Kidney (tissue), 13 donors: ENCODE measurements at regions not wholly inside any gene's neighbourhood (a gene's known extent, or its start where the extent isn't known, plus 50 kb on each side); places are given as distances from the start of the nearest gene placed in this dataset.
A peak's percentile ranks its signal among the peaks of the same experiment; 100 is the strongest.

ENCODE experiments used
- DNase-seq, 5 donors: peaks; one replicate each; pipeline ENCODE4 v3.0.0-alpha.2; 2013 to 2020
- FAIRE-seq: peaks from 2 replicates; lab custom pipeline; 2012; peaks lifted over from hg19 to GRCh38; lab: Jason Lieb, UNC
- H3K27ac ChIP-seq, 2 donors: one replicate each; pipeline ENCODE4 v1.7.0; 2013; ENCODE audit warnings: low read depth in 2 of 2, low read length in 2 of 2, inconsistent platforms in 1 of 2
- H3K27me3 ChIP-seq: one replicate; pipeline ENCODE4 v1.7.1; 2013; ENCODE audit warnings: low read length, inconsistent platforms; ENCODE audit not compliant: control insufficient read depth, insufficient read depth
- H3K36me3 ChIP-seq, 3 donors: one replicate each; pipeline versions ENCODE4 v1.7.0 to v1.7.1; 2013; ENCODE audit warnings: low read length in 3 of 3, control low read depth in 1 of 3, inconsistent platforms in 1 of 3; ENCODE audit not compliant: insufficient read depth in 3 of 3, control insufficient read depth in 2 of 3
- H3K4me1 ChIP-seq, 3 donors: one replicate each; pipeline versions ENCODE4 v1.7.0 to v1.7.1; 2013; ENCODE audit warnings: low read length in 3 of 3, inconsistent platforms in 1 of 3, low read depth in 1 of 3; ENCODE audit not compliant: control insufficient read depth in 2 of 3, insufficient read depth in 2 of 3
- H3K4me3 ChIP-seq, 3 donors: one replicate each; pipeline versions ENCODE4 v1.7.0 to v1.8.1; 2013; ENCODE audit warnings: low read length in 3 of 3, control low read depth in 1 of 3, inconsistent platforms in 1 of 3
- H3K9ac ChIP-seq, 3 donors: one replicate each; pipeline versions ENCODE4 v1.7.0 to v1.7.1; 2013; ENCODE audit warnings: low read length in 3 of 3, control low read depth in 1 of 3, inconsistent platforms in 1 of 3
- H3K9me3 ChIP-seq, 3 donors: one replicate each; pipeline versions ENCODE4 v1.7.0 to v1.7.1; 2013; ENCODE audit warnings: low read length in 3 of 3, control low read depth in 1 of 3, inconsistent platforms in 1 of 3; ENCODE audit not compliant: control insufficient read depth in 2 of 3, insufficient read depth in 1 of 3
- intact Hi-C: fragments of 100-400 bp; cut with DNase I; formaldehyde crosslinking; loops from one replicate; pipeline ENCODE4 v1.11.1; 2022
- TF ChIP-seq, protein P1 (sequence below): IDR thresholded peaks from 3 replicates; pipeline ENCODE4 v1.5.1; 2012; ENCODE audit warnings: mild to moderate bottlenecking, moderate library complexity, borderline replicate concordance; ENCODE audit not compliant: insufficient read depth; ENCODE audit errors: extremely low read depth
- donor health status: control.
- donor health status: control.
- donor health status: control.
- donor health status: control.
- donor health status: control.
- donor health status: DM: yes; HTN: yes; CAD: no.
- donor health status: Normal renal cell carcinoma (clear cell type).

DNA sequence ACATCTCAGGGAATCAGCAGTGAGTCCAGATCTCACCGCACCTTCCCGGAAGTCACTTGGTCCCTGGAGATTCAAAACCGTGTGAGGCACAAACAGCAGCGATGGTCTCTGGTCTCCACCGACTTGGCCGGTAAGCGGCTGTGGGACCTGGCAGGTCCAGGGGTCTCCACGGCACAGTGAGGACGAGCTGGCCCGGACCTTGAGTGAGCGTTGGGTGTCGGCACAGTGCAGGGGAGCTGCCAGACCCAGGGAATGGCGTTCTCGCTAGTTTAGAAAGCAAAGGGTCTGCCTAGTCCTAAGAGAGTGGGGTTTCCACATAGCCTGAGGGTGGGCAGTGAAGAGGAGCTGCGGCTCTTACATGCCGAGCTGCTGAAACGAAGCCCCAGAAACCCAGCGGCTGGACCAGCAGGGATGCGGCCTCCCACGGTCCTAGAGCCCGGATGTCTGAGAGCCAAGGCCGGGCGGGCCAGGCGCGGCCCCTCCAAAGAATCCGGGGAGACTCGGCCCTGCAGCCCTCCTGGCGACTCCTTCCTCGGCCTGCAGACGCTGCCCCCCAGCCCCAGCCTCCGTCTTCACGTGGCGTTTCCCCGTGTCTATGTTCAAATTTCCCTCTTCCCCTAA is 185.0 kb downstream of the ERMARD start:
- H3K9ac ChIP-seq = no peak overlapping the region
- intact Hi-C loops = no loop called here
- H3K27ac ChIP-seq = no peak overlapping the region
- FAIRE-seq (no peak), DNase-seq (peak in 1 of 5 donors; percentile 35)
- H3K9me3 ChIP-seq = no peaks in the 10 kb centered on the region
- peaks cover 0 to 11% (median 6%) of the 10 kb centered on the region in 3 donors for H3K4me1 ChIP-seq
- no peaks in the 10 kb centered on the region for H3K36me3 ChIP-seq
- no peaks in the 10 kb centered on the region for H3K27me3 ChIP-seq
- TF ChIP-seq, protein P1, sequence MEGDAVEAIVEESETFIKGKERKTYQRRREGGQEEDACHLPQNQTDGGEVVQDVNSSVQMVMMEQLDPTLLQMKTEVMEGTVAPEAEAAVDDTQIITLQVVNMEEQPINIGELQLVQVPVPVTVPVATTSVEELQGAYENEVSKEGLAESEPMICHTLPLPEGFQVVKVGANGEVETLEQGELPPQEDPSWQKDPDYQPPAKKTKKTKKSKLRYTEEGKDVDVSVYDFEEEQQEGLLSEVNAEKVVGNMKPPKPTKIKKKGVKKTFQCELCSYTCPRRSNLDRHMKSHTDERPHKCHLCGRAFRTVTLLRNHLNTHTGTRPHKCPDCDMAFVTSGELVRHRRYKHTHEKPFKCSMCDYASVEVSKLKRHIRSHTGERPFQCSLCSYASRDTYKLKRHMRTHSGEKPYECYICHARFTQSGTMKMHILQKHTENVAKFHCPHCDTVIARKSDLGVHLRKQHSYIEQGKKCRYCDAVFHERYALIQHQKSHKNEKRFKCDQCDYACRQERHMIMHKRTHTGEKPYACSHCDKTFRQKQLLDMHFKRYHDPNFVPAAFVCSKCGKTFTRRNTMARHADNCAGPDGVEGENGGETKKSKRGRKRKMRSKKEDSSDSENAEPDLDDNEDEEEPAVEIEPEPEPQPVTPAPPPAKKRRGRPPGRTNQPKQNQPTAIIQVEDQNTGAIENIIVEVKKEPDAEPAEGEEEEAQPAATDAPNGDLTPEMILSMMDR = no peak
- no peak overlapping the region for H3K4me3 ChIP-seq

DNA sequence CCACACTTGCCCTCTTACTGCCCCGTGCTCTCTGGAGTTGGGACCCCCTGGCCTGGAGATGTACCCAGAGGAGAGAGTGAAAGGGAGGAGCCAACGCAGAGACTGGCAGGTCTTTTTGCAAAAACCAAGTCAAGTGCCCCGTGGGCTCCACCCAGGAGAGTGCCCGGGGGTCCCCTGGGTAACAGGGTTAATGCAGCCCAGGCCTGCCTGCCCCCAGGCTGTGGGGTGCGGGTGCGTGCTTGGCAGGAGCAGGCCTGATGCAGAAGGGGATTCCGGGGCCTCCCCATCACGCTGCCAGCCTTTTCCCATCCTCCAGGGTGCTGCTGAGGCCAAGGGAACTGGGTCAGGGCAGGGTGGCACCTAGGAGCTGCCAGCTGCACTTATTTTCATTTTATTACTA is 184.4 kb downstream of the ERMARD start:
- no peak overlapping the region for H3K9ac ChIP-seq
- H3K4me3 ChIP-seq = no peak overlapping the region
- H3K4me1 ChIP-seq = peaks cover 0 to 11% (median 6%) of the 10 kb centered on the region in 3 donors
- no peaks in the 10 kb centered on the region for H3K27me3 ChIP-seq
- TF ChIP-seq, protein P1 = no peak
- no peaks in the 10 kb centered on the region for H3K36me3 ChIP-seq
- no peaks in the 10 kb centered on the region for H3K9me3 ChIP-seq
- FAIRE-seq (no peak), DNase-seq (no peak)
- intact Hi-C loops = no loop called here
- no peak overlapping the region for H3K27ac ChIP-seq

DNA sequence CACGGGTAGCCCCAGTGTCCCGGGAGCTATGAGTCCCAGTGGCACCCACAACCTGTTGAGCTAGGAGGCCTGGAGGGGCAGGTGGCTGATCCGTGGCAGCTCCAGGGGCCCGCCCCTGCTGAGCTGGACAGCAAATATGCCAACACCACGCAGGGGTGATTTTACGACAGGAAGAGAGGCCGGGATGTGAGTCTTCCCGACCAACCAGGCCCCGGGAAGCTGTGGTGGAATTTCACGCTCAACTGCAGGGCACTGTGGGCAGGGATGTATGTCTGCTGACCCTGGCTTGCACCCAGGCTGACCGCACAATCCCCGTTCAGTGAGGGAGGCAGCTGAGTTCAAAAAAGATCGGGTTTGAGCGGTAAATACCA is 183.9 kb downstream of the ERMARD start:
- Histone ChIP-seq H3K36me3 (no peaks in the 10 kb centered on the region), H3K9ac (no peak overlapping the region), H3K27me3 (no peaks in the 10 kb centered on the region), H3K9me3 (no peaks in the 10 kb centered on the region), H3K4me3 (no peak overlapping the region), H3K4me1 (peaks cover 0 to 11% (median 6%) of the 10 kb centered on the region in 3 donors), H3K27ac (no peak overlapping the region)
- FAIRE-seq (no peak), DNase-seq (peak; percentile 90 to 94 (median 91))
- intact Hi-C loops = no loop called here
- TF ChIP-seq, protein P1 = no peak
